Stromal cell of bone marrow (primary cell): ENCODE measurements at regions not wholly inside any gene's neighbourhood (a gene's known extent, or its start where the extent isn't known, plus 50 kb on each side); places are given as distances from the start of the nearest gene placed in this dataset.

ENCODE experiments used
- DNase-seq: peaks from one replicate; pipeline ENCODE4 v3.0.0-alpha.2; 2012; ENCODE audit warnings: low read depth

- DNase-seq = no peak
Measured at GRCh38 chr16:51665436-51665998, 514.4 kb upstream of the SALL1 start.

GRCh38 chr16:51658531-51658930 is 507.5 kb upstream of the SALL1 start:
- no peak for DNase-seq

- DNase-seq = no peak
Measured at GRCh38 chr16:51657848-51658247, 506.8 kb upstream of the SALL1 start.

GRCh38 chr16:51655249-51655648 is 504.2 kb upstream of the SALL1 start:
- no peak for DNase-seq

DNA sequence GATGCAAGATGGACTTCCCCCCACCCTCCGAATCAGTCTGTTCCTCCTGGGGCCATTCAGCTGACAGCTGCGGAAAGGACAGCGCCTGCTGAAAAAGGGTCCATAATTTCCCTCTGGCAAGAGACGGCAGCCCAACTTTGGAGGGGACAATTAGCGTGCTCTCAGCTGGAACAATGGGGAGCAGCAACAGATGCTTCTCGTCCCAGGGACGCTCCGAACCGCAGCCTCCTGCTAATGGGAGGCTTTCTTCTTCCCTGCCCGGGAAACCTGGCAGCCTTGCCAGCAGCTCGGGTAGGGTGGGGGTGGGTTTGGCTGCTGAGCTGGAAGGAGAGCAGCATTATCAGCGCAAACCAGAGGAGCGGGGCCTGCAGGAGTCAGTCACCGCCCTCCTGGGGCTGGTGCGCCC is 500.0 kb upstream of the SALL1 start:
- DNase-seq = no peak

DNA sequence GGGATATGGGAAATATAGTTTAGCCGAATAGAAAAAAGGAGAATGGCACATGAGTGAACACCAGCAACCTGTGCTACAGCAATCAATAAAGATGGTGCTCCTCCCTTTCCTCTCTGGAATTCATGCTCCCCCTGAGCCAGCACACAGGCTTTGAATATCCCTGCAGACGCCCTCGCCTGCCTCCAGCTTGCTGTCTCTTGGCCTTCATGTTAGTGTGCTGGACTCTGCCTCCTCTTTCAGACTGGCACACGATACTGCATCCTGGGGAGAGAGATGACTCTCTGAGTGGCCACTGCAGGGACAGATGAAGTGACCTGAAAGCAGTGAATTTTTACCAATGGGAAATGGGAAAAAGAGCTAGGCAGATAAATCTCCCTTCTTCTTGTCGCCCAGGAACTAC is 498.6 kb upstream of the SALL1 start:
- DNase-seq = no peak

DNA sequence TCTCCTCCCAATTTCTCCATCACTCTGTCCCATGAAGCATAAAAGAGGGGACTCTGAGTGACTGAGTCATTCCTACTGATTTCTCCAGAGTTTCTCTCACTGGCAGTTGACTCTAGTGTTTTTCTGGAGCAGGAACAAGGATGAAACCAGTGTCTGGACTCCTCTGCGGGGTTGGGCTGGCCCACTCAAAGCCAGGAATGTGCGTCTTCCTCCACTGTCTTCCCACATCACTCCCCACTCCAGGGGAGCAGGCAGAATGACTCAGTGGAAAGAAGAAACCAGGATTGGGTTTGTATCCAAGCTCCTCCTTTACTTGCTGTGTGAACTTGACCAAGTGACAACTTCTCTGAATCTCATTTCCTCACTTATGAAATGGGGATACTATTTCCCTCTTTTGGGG is 497.5 kb upstream of the SALL1 start:
- DNase-seq = no peak

GRCh38 chr16:51641191-51641765 is 490.2 kb upstream of the SALL1 start:
- DNase-seq = no peak

DNA sequence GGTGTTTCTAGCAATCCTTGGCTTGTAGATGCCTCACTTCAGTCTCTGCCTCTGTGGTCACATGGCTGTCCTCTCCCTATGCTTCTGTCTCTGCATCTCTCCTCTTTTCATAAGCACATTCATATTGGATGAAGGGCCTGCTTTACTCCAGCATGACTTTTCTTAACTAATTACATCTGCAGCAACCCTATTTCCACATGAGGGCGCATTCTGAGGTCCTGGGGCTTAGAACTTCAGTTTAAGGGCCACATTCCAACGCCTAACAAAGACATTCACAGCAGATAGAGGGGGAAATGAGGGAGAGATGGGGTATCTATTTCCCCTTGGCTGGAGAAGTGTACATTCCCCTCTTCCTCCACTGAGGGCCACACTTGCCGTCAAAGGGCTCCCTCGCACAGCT is 489.1 kb upstream of the SALL1 start:
- no peak for DNase-seq

DNA sequence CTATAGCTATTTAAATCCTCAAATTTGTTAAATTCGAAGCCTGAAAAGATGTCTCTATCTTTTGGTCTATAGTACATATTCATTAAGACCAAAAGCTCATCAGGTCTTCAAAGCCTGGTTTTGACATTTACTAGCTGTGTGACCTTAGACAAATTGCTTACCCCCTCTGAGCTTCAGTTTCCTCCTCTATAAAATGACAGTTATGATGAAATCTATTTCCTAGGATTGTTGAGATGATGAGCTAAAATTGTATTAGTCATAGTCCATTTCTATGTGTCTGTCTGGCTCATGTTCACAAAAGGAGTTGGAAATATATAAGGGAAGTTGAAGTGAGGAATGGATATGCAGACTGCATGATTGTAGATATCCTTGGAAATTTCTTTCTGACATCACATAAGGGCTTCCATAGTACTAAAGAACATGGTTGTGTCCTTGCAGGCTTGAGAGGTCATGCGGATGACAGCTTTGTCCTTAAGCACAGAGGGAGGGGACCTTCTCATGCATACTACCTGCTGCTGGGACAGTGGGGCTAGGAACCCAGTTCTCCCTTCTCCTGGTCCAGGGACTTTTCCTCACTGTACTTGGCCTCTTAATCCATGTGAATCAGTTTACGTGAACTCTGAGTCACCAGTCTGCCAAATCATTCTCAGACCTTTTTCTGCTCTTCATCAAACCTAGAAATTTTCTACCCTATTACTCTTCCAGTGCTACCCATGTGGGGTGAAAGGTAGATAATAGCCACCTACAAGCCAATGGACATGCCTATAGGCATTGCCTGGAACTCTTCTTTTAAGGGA is 487.5 kb upstream of the SALL1 start:
- DNase-seq = no peak

GRCh38 chr16:51637770-51638094 is 486.7 kb upstream of the SALL1 start:
- no peak for DNase-seq

DNA sequence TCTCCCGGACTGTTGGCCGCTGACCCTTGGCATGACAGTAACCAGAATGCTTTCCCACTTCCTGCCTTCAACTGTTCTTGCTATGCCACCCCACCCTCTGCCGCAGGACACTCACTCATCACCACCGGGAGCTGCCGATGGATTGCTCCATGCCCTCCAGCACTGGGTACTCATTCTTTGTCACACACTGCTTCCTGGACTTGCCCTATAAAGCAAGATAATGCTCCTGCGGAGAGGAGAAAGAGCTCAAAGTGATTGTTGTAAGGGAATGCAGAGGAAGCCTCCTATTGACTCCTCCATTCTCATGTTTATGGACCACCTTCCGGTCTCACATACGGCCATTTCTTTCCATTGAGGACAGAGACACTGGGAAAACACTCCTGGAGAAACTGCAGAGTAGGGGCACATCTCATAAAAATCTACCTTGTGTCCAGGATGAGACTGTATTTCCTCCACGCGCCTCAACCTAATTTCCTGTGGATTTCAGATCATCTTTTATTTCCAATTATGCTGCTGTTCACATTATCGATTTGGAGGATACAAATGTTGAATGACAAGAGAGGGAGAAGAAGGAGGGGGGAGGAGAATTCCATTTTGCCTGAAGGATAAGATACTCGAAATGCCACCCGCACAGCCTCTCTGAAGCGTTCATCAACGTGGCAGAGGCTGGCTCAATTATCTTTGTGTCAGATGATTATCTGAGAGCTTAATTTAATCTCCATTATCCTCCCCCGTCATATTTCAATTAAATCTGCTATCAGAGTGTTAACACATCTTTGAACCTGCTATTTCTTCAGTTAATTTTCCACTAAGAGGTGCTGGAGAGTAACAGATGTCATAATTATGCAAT is 486.1 kb upstream of the SALL1 start:
- DNase-seq = no peak

- DNase-seq = no peak
Measured at GRCh38 chr16:51635181-51635580, 484.1 kb upstream of the SALL1 start.

DNA sequence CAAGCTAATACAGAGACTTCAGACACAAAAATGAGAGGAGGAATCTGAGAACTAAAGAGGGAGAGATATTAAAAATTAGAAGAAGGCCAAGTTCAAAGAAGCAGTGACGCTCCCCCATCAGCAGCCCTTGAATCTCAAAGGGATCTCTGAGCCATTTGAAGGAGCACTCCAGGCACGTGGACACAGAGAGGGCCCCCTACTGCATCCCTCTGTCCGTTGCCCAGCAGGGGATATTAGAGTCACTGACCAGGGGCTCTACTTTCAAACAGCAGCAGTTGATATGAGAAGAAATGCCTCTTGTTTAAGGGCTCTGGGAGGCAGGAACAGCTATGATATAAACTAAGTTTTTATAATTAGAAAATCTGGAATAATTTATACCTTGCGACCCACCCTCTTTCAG is 479.0 kb upstream of the SALL1 start:
- DNase-seq = no peak

GRCh38 chr16:51629576-51629975 is 478.5 kb upstream of the SALL1 start:
- no peak for DNase-seq

DNA sequence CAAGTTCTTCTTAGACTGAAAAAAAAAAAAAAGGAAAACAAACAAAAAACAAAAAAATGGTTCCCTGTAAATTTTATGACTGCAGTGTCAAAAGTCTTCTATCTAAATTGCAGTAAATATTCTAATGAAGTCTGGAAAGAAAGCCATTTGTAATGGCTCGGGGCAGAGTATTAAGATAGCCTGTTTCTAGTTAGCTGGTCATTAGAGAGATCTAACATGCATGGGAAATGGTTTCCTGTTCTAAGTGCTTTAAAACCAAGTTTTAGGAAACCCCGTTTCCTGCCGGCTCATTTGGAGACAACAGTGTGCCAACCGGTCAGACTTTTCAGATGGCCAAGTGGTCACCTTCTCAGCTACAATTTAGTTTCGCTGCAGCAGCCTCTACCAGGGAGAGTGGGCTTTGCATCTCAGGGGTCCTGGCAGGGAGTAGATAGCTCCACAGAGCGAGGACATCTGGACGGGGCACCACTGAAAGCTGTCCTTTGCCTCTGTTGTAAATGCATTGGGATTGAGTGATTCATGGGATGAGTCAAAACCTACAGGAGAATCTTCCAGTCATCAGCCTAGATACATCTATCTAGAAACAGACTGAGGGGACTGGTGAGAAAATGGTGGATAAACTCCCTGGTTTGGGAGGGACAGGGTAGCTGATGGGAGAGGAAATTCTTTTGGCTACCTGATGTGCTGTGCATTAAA is 473.2 kb upstream of the SALL1 start:
- no peak for DNase-seq

- no peak for DNase-seq
Measured at GRCh38 chr16:51621610-51622009, 470.5 kb upstream of the SALL1 start.

DNA sequence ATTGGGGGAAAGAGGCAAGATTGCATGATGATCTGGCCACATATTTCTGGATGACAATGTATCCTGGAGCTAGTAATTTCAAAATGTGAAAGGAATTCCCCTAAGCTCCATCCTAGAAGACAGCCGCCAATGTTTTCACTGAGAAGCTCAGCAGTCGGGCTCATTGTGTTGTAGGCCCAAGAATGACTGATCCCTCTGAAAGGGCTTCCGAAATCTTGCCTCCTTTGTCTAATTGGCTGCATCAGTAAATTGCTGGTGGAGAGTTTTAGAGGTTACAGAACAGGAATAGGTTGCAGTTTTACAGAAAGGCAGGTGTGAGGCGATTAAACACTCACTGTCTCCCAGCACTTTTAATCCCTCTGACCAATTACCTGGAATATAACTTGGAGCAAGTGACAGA is 464.1 kb upstream of the SALL1 start:
- DNase-seq = no peak

DNA sequence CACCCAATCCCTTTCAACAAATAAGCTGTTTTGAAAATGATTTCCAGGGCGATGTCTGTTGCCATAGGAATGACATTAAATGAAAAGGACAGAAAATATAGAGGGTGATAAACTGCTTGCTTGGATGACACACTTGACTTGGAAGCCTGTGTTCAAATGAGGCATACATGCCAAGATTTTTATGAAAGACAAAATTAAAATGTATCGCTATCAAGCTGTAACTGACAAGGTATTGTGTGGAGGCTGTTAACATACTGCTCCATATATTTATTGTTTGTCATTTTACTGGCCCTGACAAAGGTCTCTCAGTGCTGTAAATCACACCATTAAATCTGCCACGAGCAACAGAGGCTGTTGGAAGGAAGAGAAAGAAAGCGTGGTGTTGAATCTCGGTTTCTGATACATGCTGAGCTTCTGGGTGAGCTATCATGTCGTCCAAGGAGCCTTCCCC is 456.2 kb upstream of the SALL1 start:
- DNase-seq = no peak

GRCh38 chr16:51596247-51596646 is 445.2 kb upstream of the SALL1 start:
- no peak for DNase-seq

DNA sequence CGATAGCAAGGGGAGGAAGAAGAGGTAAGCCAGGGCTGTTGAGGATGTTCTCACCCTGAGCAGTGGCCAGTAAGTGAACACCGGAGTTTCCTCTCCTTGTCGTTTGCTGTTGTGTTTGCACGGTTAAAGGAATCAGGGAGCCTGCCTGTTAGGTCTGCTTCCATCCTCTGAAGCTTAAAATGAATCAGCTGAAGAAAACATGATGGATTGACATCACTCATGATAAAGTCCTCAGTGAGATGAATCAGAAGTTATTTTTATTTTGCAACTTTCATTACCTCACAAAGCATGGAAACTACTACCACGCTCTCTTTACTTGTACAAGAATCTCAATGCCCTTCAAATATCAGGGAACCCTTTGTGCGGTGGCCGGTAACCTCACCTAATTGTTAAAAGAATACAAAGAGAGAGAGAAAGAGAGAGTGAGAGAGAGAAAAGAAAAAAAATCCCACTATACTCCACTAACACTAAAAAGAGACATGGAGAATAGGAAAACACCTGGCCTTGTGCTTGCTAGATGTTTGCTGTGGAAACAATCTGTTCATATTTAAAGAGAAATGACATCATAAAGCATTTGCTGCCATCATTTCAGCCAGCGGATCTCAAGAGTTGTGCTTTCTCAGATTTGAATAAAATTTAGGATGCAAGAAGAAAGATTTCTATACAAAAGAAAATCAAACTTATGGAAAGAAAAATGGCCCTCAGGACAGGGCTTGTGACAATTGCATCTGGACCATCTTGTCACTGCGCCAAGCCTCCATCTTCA is 441.6 kb upstream of the SALL1 start:
- no peak for DNase-seq
